ENCODE measurements at regions not wholly inside any gene's neighbourhood (a gene's known extent, or its start where the extent isn't known, plus 50 kb on each side); places are given as distances from the start of the nearest gene placed in this dataset.

- no peak for TF ChIP-seq ZNF462 (CRISPR knock-in tag; IDR thresholded peaks at IDR 0.05)
Observed at GRCh38 chr13:62194371-62194770, 778.7 kb upstream of the PCDH20 start (continued).

GRCh38 chr13:62193919-62194318, 778.3 kb upstream of the PCDH20 start:
- H3K36me3 Mint-ChIP-seq (ENCODE audit: low read depth), result no peaks in the 10 kb centered on the region
- DNase-seq (ENCODE audit: low spot score), result no peak
- H3K27me3 Mint-ChIP-seq (ENCODE audit: insufficient read depth, low read depth, poor library complexity), result peaks cover 1% of the 10 kb centered on the region
- no peaks in the 10 kb centered on the region for H3K9me3 Mint-ChIP-seq
- no peaks in the 10 kb centered on the region for H3F3A ChIP-seq (replicated peaks; ENCODE audit: low read depth)
- no peak overlapping the region for H3K27ac Mint-ChIP-seq
- no peaks in the 10 kb centered on the region for H3K9me2 ChIP-seq (ENCODE audit: insufficient read depth)
- no peaks in the 10 kb centered on the region for H3K27me3 ChIP-seq (ENCODE audit: insufficient read depth)
- H3K4me3 Mint-ChIP-seq, result no peak overlapping the region
- no peak overlapping the region for H2AFZ ChIP-seq
- H3K4me1 Mint-ChIP-seq, result no peaks in the 10 kb centered on the region
- ATAC-seq, result no peak
- H3K4me2 ChIP-seq, result no peak overlapping the region
- no peak overlapping the region for H3K4me3 ChIP-seq
- H3K79me2 ChIP-seq (replicated peaks; ENCODE audit: insufficient read depth), result no peaks in the 10 kb centered on the region
- H3K4me1 ChIP-seq (ENCODE audit: insufficient read depth), result no peaks in the 10 kb centered on the region
- no peaks in the 10 kb centered on the region for H4K20me1 ChIP-seq (replicated peaks; ENCODE audit: insufficient read depth)
- H3K36me3 ChIP-seq (ENCODE audit: insufficient read depth), result no peaks in the 10 kb centered on the region
- H3K27ac ChIP-seq (ENCODE audit: low read depth), result no peak overlapping the region
- no peak for TF ChIP-seq EZH2 (IDR thresholded peaks at IDR 0.05; ENCODE audit: low read depth, unreplicated experiment)
- no peak for TF ChIP-seq EZH2phosphoT487 (IDR thresholded peaks at IDR 0.05; ENCODE audit: unreplicated experiment)
- TF ChIP-seq ETS1 (IDR thresholded peaks at IDR 0.05), result no peak
- TF ChIP-seq ZNF462 (CRISPR knock-in tag; IDR thresholded peaks at IDR 0.05), result no peak
- TF ChIP-seq, protein P1, sequence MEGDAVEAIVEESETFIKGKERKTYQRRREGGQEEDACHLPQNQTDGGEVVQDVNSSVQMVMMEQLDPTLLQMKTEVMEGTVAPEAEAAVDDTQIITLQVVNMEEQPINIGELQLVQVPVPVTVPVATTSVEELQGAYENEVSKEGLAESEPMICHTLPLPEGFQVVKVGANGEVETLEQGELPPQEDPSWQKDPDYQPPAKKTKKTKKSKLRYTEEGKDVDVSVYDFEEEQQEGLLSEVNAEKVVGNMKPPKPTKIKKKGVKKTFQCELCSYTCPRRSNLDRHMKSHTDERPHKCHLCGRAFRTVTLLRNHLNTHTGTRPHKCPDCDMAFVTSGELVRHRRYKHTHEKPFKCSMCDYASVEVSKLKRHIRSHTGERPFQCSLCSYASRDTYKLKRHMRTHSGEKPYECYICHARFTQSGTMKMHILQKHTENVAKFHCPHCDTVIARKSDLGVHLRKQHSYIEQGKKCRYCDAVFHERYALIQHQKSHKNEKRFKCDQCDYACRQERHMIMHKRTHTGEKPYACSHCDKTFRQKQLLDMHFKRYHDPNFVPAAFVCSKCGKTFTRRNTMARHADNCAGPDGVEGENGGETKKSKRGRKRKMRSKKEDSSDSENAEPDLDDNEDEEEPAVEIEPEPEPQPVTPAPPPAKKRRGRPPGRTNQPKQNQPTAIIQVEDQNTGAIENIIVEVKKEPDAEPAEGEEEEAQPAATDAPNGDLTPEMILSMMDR (conservative IDR thresholded peaks at IDR 0.05; ENCODE audit: low read depth in 2 of 2), result no peak
- TF ChIP-seq NANOG (IDR thresholded peaks at IDR 0.05; ENCODE audit: borderline replicate concordance), result no peak
- TF ChIP-seq ZNF331 (CRISPR knock-in tag; IDR thresholded peaks at IDR 0.05; ENCODE audit: low read depth), result no peak

All from GM23338 (cell line).